ENCODE measurements at regions not wholly inside any gene's neighbourhood (a gene's known extent, or its start where the extent isn't known, plus 50 kb on each side); places are given as distances from the start of the nearest gene placed in this dataset.

DNA sequence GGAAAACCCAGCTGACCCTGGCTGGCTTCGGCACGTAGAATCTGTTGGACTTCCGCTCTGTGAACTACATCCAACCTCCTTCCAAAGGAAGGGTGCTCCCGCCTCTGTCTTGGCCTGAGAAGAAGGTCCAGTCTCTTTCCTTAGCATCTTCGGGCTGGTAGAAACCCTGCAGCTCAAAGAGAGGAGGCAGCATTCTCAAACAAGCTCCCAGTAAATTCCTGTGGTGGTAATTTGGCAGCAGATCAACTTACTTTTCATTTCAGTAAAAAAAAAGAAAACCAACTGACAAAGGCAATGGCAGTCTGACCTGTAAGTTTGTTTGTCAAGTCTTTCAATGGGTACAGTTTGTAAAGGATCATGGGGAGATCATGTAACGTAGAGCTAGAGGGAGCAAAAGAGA is 176.7 kb downstream of the MED10 start:
- TF ChIP-seq EZH2 (IDR thresholded peaks at IDR 0.05; ENCODE audit: insufficient read depth, poor library complexity, severe bottlenecking) (no peak), EZH2phosphoT487 (IDR thresholded peaks at IDR 0.05; ENCODE audit: insufficient read depth, low read depth) (no peak)

Measured in GM23248 (cell line).